ENCODE measurements at regions not wholly inside any gene's neighbourhood (a gene's known extent, or its start where the extent isn't known, plus 50 kb on each side); places are given as distances from the start of the nearest gene placed in this dataset.
"Not testable (repeated sequence)": the region's sequence is repeated elsewhere in the genome, so short reads cannot be mapped to it uniquely, and the experiment has no call there.

DNA sequence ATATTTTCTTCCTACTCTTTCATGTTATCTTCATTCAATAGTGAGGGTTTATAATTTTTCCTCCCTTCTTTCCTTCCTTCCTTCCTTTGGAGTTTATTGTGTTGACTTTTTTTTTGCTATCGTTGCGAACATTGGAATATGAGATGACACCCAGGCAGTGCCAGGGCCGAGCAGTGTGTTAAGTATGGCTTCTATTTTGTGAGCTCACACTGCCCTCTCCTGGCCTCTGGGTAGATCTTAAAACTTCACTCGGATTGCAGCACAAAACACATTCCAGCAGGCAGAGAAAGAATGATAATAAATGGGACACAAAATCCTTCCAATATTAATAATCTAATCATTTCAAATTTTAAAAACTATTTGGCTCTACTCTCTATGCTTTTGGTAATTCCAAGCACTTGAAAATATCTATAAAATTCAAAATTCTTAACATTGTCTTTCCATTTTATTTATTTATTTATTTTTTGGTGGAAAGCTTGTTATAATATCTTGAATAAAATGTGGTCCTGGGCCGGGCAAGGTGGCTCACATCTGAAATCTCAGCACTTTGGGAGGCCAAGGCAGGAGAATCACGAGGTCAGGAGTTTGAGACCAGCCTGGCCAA is 147.4 kb upstream of the OLIG3 start:
- no peaks in the 10 kb centered on the region for H3K9me3 ChIP-seq (ENCODE audit: low read length)
- no TSS peak for BruUV-seq (replicated peaks)
- H3K36me3 ChIP-seq (ENCODE audit: low read depth, low read length) = no peaks in the 10 kb centered on the region; the same call in 1 of the 2 replicates
- no peaks in the 10 kb centered on the region for H4K20me1 ChIP-seq (ENCODE audit: low read length)
- no peak overlapping the region for H3K4me3 ChIP-seq (ENCODE audit: low read length)
- ChIA-PET POLR2A (ENCODE audit: unreplicated experiment) (interaction anchor here (0.5 kb wide), 1 partner anchor 1961 kb away, joined by 3 read pairs; no protein-coding TSS in a partner anchor), CTCF (no interaction called here)
- no peak overlapping the region for H2AFZ ChIP-seq (ENCODE audit: low read length)
- H3K4me2 ChIP-seq (ENCODE audit: low read length) = no peak overlapping the region
- H3K9me2 ChIP-seq (replicated peaks; ENCODE audit: low read length) = no peaks in the 10 kb centered on the region
- no peak overlapping the region for H3K9ac ChIP-seq (ENCODE audit: low read length)
- no peaks in the 10 kb centered on the region for H3K27me3 ChIP-seq (ENCODE audit: low read length)
- no peaks in the 10 kb centered on the region for H3K79me2 ChIP-seq (ENCODE audit: low read length)
- H3F3A ChIP-seq (ENCODE audit: low read length, unreplicated experiment) = no peaks in the 10 kb centered on the region
- intact Hi-C loops (cut with micrococcal nuclease) = loop anchor here (1.0 to 10.0 kb wide), 6 partner anchors 299 to 677 kb away; no protein-coding TSS in a partner anchor
- ATAC-seq (peak; percentile 83), DNase-seq (peak; percentile 65)
- no peak for TF ChIP-seq EZH2phosphoT487 (IDR thresholded peaks at IDR 0.05; ENCODE audit: borderline replicate concordance, low read length)
- TF ChIP-seq, protein P1, sequence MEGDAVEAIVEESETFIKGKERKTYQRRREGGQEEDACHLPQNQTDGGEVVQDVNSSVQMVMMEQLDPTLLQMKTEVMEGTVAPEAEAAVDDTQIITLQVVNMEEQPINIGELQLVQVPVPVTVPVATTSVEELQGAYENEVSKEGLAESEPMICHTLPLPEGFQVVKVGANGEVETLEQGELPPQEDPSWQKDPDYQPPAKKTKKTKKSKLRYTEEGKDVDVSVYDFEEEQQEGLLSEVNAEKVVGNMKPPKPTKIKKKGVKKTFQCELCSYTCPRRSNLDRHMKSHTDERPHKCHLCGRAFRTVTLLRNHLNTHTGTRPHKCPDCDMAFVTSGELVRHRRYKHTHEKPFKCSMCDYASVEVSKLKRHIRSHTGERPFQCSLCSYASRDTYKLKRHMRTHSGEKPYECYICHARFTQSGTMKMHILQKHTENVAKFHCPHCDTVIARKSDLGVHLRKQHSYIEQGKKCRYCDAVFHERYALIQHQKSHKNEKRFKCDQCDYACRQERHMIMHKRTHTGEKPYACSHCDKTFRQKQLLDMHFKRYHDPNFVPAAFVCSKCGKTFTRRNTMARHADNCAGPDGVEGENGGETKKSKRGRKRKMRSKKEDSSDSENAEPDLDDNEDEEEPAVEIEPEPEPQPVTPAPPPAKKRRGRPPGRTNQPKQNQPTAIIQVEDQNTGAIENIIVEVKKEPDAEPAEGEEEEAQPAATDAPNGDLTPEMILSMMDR (conservative IDR thresholded peaks at IDR 0.05; ENCODE audit: low read depth, low read length) = peak; percentile 75
- no peaks in the 10 kb centered on the region for H3K4me1 ChIP-seq (ENCODE audit: insufficient read depth, low read length)
- H3K27ac ChIP-seq (ENCODE audit: low read length) = no peak overlapping the region

DNA sequence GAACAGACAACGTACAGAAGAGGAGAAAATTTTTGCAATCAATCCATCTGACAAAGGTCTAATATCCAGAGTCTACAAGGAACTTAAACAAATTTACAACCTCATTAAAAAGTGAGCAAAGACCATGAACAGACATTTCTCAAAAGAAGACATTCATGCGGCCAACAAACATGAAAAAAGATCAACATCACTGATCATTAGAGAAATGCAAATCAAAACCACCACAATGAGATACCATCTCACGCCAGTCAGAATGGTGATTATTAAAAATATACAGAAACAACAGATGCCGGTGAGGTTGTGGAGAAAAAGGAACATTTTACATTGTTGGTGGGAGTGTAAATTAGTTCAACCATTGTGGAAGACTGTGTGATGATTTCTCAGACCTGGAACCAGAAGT is 149.0 kb upstream of the OLIG3 start:
- H3K9me3 ChIP-seq (ENCODE audit: low read length); H3K36me3 ChIP-seq (ENCODE audit: low read depth, low read length); ATAC-seq; BruUV-seq (replicated peaks); H3K4me1 ChIP-seq (ENCODE audit: insufficient read depth, low read length); H3K79me2 ChIP-seq (ENCODE audit: low read length); CTCF ChIA-PET; H3F3A ChIP-seq (ENCODE audit: low read length, unreplicated experiment); DNase-seq; H3K27me3 ChIP-seq (ENCODE audit: low read length); H3K9me2 ChIP-seq (replicated peaks; ENCODE audit: low read length); H3K9ac ChIP-seq (ENCODE audit: low read length); POLR2A ChIA-PET (ENCODE audit: unreplicated experiment); H3K4me2 ChIP-seq (ENCODE audit: low read length); H2AFZ ChIP-seq (ENCODE audit: low read length); H3K27ac ChIP-seq (ENCODE audit: low read length); H4K20me1 ChIP-seq (ENCODE audit: low read length); H3K4me3 ChIP-seq (ENCODE audit: low read length): not testable (repeated sequence)
- intact Hi-C loops (cut with micrococcal nuclease) = loop anchor here (5.0 to 10.0 kb wide), 3 partner anchors 371 to 678 kb away; no protein-coding TSS in a partner anchor

DNA sequence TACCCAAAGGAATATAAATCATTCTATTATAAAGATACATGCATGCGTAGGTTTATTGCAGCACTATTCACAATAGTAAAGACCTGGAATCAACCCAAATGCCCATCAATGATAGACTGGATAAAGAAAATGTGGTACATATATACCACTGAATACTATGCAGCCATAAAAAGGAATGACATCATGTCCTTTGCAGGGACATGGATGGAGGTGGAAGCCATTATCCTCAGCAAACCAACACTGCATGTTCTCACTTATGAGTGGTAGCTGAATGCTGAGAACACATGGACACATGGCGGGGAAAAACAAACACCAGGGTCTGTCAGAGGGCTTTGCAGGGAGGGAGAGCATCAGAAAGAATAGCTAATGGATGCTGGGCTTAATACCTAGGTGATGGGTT is 149.4 kb upstream of the OLIG3 start:
- H4K20me1 ChIP-seq (ENCODE audit: low read length); H3K9ac ChIP-seq (ENCODE audit: low read length); H3K4me1 ChIP-seq (ENCODE audit: insufficient read depth, low read length); H3K4me3 ChIP-seq (ENCODE audit: low read length); H2AFZ ChIP-seq (ENCODE audit: low read length); H3K27ac ChIP-seq (ENCODE audit: low read length); H3K79me2 ChIP-seq (ENCODE audit: low read length); ATAC-seq; H3K4me2 ChIP-seq (ENCODE audit: low read length); H3K27me3 ChIP-seq (ENCODE audit: low read length); CTCF ChIA-PET; H3F3A ChIP-seq (ENCODE audit: low read length, unreplicated experiment); H3K9me3 ChIP-seq (ENCODE audit: low read length); DNase-seq; BruUV-seq (replicated peaks); H3K9me2 ChIP-seq (replicated peaks; ENCODE audit: low read length); H3K36me3 ChIP-seq (ENCODE audit: low read depth, low read length); POLR2A ChIA-PET (ENCODE audit: unreplicated experiment): not testable (repeated sequence)
- intact Hi-C loops (cut with micrococcal nuclease) = loop anchor here (5.0 to 10.0 kb wide), 3 partner anchors 371 to 679 kb away; no protein-coding TSS in a partner anchor

DNA sequence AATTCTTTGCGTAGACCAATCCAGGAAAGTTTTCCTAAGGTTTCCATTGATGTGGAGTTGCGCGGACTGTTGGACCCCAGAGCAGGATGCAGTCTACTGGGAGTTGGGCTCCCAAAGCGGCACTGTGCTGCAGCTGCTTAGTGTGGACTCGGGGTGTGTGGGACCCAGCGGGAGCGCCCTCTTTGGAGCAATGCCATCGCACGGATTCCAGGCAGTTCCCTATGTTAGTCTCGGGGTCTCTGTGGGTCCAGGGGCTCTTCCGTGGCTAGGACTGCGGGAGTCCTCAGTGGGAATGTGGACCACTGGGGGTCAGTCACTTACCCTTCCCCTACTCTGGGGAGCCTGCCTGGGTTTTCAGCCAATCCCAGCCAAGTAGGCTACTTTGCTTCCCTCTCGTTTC is 151.7 kb upstream of the OLIG3 start:
- H4K20me1 ChIP-seq (ENCODE audit: low read length) = no peaks in the 10 kb centered on the region
- ChIA-PET POLR2A (ENCODE audit: unreplicated experiment) (no interaction called here), CTCF (interaction anchor here (0.5 kb wide), 1 partner anchor 18 kb away, joined by 3 read pairs; no protein-coding TSS in a partner anchor)
- H3K36me3 ChIP-seq (ENCODE audit: low read depth, low read length) = no peaks in the 10 kb centered on the region; the same call in 1 of the 2 replicates
- ATAC-seq (no peak), DNase-seq (no peak)
- peaks cover 5% of the 10 kb centered on the region; the same call in 1 of the 2 replicates for H3K4me1 ChIP-seq (ENCODE audit: insufficient read depth, low read length)
- no peak overlapping the region for H3K4me2 ChIP-seq (ENCODE audit: low read length)
- intact Hi-C loops (cut with micrococcal nuclease) = loop anchor here (10.0 kb wide), 1 partner anchor 681 kb away; no protein-coding TSS in a partner anchor
- no peaks in the 10 kb centered on the region for H3K79me2 ChIP-seq (ENCODE audit: low read length)
- H3K9me3 ChIP-seq (ENCODE audit: low read length) = no peaks in the 10 kb centered on the region
- H3K9me2 ChIP-seq (replicated peaks; ENCODE audit: low read length) = no peaks in the 10 kb centered on the region
- no peak overlapping the region for H3K27ac ChIP-seq (ENCODE audit: low read length)
- H3K4me3 ChIP-seq (ENCODE audit: low read length) = no peak overlapping the region
- H3K9ac ChIP-seq (ENCODE audit: low read length) = no peak overlapping the region
- no peak overlapping the region for H2AFZ ChIP-seq (ENCODE audit: low read length)
- H3K27me3 ChIP-seq (ENCODE audit: low read length) = no peaks in the 10 kb centered on the region
- BruUV-seq (replicated peaks) = no TSS peak
- no peaks in the 10 kb centered on the region for H3F3A ChIP-seq (ENCODE audit: low read length, unreplicated experiment)
- TF ChIP-seq EZH2phosphoT487 (IDR thresholded peaks at IDR 0.05; ENCODE audit: borderline replicate concordance, low read length) = no peak
- TF ChIP-seq EZH2 (IDR thresholded peaks at IDR 0.05; ENCODE audit: low read length, unreplicated experiment) = no peak
- TF ChIP-seq, protein P1 (conservative IDR thresholded peaks at IDR 0.05; ENCODE audit: low read depth, low read length) = no peak

Data from PC-3 (cell line).